OCI-LY3 (cell line): ENCODE measurements at regions not wholly inside any gene's neighbourhood (a gene's known extent, or its start where the extent isn't known, plus 50 kb on each side); places are given as distances from the start of the nearest gene placed in this dataset.

Experiments used
- H2AFZ ChIP-seq: fragments of 200-600, 300-600 bp; shearing (Covaris generic); 2 replicates; pipeline ENCODE4 v1.6.0; 2014; ENCODE audit warnings: antibody characterized with exemption, low read depth, low read length
- H3K27ac ChIP-seq: fragments of 200-600, 300-600 bp; sonication (generic); 2 replicates; pipeline ENCODE4 v1.5.1; 2014; ENCODE audit warnings: mild to moderate bottlenecking, low read length, moderate library complexity, mixed read lengths
- H3K27me3 ChIP-seq: fragments of 200-600, 300-600 bp; sonication (generic); 2 replicates; pipeline ENCODE4 v1.6.1; 2014; ENCODE audit warnings: low read depth, low read length, mixed read lengths
- H3K36me3 ChIP-seq: fragments of 200-600, 300-600 bp; sonication (generic); replicated peaks from 2 replicates; pipeline ENCODE3; 2014; ENCODE audit warnings: low read depth, low read length, mixed read lengths
- H3K4me1 ChIP-seq: fragments of 300-600, 200-600 bp; sonication (generic); 2 replicates; pipeline ENCODE4 v1.6.1; 2014; ENCODE audit warnings: low read length, mixed read lengths
- H3K4me2 ChIP-seq: fragments of 200-600, 300-600 bp; sonication (generic); 2 replicates; pipeline ENCODE4 v1.6.1; 2014; ENCODE audit warnings: low read length, mixed read lengths
- H3K4me3 ChIP-seq: fragments of 300-600, 200-600 bp; sonication (generic); 2 replicates; pipeline ENCODE4 v1.5.1; 2014; ENCODE audit warnings: antibody characterized with exemption, mild to moderate bottlenecking, low read length, moderate library complexity
- H3K79me2 ChIP-seq: fragments of 300-600, 200-600 bp; shearing (Covaris generic); 2 replicates; pipeline ENCODE4 v1.6.1; 2014; ENCODE audit warnings: mild to moderate bottlenecking, low read length, mixed read lengths
- H3K9ac ChIP-seq: fragments of 300-600, 200-600 bp; shearing (Covaris generic); 2 replicates; pipeline ENCODE4 v1.6.0; 2014; ENCODE audit warnings: mild to moderate bottlenecking, low read length, moderate library complexity
- H3K9me3 ChIP-seq: fragments of 200-600, 300-600 bp; shearing (Covaris generic); 2 replicates; pipeline ENCODE4 v1.6.1; 2014; ENCODE audit warnings: low read length, mixed read lengths; ENCODE audit not compliant: insufficient read depth
- H4K20me1 ChIP-seq: fragments of 200-600, 300-600 bp; sonication (generic); 2 replicates; pipeline ENCODE4 v1.6.1; 2016; ENCODE audit warnings: low read length, mixed read lengths; ENCODE audit not compliant: insufficient read depth
- CTCF ChIP-seq: fragments of 200-600, 300-600 bp; sonication (generic); IDR thresholded peaks from 2 replicates; pipeline ENCODE4 v1.5.1; 2014; ENCODE audit warnings: antibody characterized with exemption, low read length, low read depth
- EZH2phosphoT487 ChIP-seq: fragments of 200-600 bp; shearing (Covaris generic); IDR thresholded peaks from 2 replicates; pipeline ENCODE4 v1.6.1; 2018; ENCODE audit warnings: antibody characterized with exemption, mixed run types, low read depth

GRCh38 chr4:20096911-20097310, 154.8 kb upstream of the SLIT2 start:
- no peak overlapping the region for H3K4me3 ChIP-seq
- no peaks in the 10 kb centered on the region for H3K36me3 ChIP-seq
- no peaks in the 10 kb centered on the region for H3K4me1 ChIP-seq
- no peaks in the 10 kb centered on the region for H3K79me2 ChIP-seq
- no peaks in the 10 kb centered on the region for H4K20me1 ChIP-seq
- H3K9ac ChIP-seq = no peak overlapping the region
- H3K4me2 ChIP-seq = no peak overlapping the region
- H3K27ac ChIP-seq = no peak overlapping the region
- no peak for TF ChIP-seq CTCF
- TF ChIP-seq EZH2phosphoT487 = no peak
- H3K27me3 ChIP-seq = no peaks in the 10 kb centered on the region
- no peaks in the 10 kb centered on the region for H3K9me3 ChIP-seq
- H2AFZ ChIP-seq = no peak overlapping the region

- H3K9ac ChIP-seq = no peak overlapping the region
- H3K79me2 ChIP-seq = no peaks in the 10 kb centered on the region
- H3K9me3 ChIP-seq = no peaks in the 10 kb centered on the region
- no peak overlapping the region for H2AFZ ChIP-seq
- TF ChIP-seq CTCF (no peak), EZH2phosphoT487 (no peak)
- H3K36me3 ChIP-seq = no peaks in the 10 kb centered on the region
- H3K4me3 ChIP-seq = no peak overlapping the region
- H3K4me1 ChIP-seq = no peaks in the 10 kb centered on the region
- H3K4me2 ChIP-seq = no peak overlapping the region
- H4K20me1 ChIP-seq = no peaks in the 10 kb centered on the region
- H3K27ac ChIP-seq = no peak overlapping the region
- H3K27me3 ChIP-seq = no peaks in the 10 kb centered on the region
Observed at GRCh38 chr4:20095805-20096541, 155.7 kb upstream of the SLIT2 start.

- TF ChIP-seq CTCF = no peak
- no peak for TF ChIP-seq EZH2phosphoT487
- no peaks in the 10 kb centered on the region for H4K20me1 ChIP-seq
- no peaks in the 10 kb centered on the region for H3K27me3 ChIP-seq
- no peak overlapping the region for H3K27ac ChIP-seq
- H3K4me2 ChIP-seq = no peak overlapping the region
- H3K36me3 ChIP-seq = no peaks in the 10 kb centered on the region
- no peak overlapping the region for H3K9ac ChIP-seq
- no peak overlapping the region for H3K4me3 ChIP-seq
- H3K79me2 ChIP-seq = no peaks in the 10 kb centered on the region
- H3K9me3 ChIP-seq = no peaks in the 10 kb centered on the region
- H2AFZ ChIP-seq = no peak overlapping the region
- H3K4me1 ChIP-seq = peaks cover 4% of the 10 kb centered on the region
Observed at GRCh38 chr4:20091781-20092180, 159.9 kb upstream of the SLIT2 start.

GRCh38 chr4:20087522-20087911, 164.2 kb upstream of the SLIT2 start:
- Histone ChIP-seq H3K4me3 (no peak overlapping the region), H3K79me2 (no peaks in the 10 kb centered on the region), H3K36me3 (no peaks in the 10 kb centered on the region), H4K20me1 (no peaks in the 10 kb centered on the region), H3K4me1 (peaks cover 9% of the 10 kb centered on the region), H3K4me2 (no peak overlapping the region), H3K9ac (no peak overlapping the region), H3K9me3 (no peaks in the 10 kb centered on the region), H3K27me3 (no peaks in the 10 kb centered on the region), H3K27ac (no peak overlapping the region), H2AFZ (no peak overlapping the region)
- no peak for TF ChIP-seq EZH2phosphoT487
- TF ChIP-seq CTCF = no peak
